ENCODE measurements at regions not wholly inside any gene's neighbourhood (a gene's known extent, or its start where the extent isn't known, plus 50 kb on each side); places are given as distances from the start of the nearest gene placed in this dataset.
A peak's percentile ranks its signal among the peaks of the same experiment; 100 is the strongest.

GRCh38 chr16:82567175-82567574 is 59.6 kb upstream of the CDH13 start:
- DNase-seq = no peak

GRCh38 chr16:82563401-82563800 is 63.4 kb upstream of the CDH13 start:
- DNase-seq = no peak

GRCh38 chr16:82562183-82562683 is 64.5 kb upstream of the CDH13 start:
- no peak for DNase-seq

- DNase-seq = no peak
These were observed 65.9 kb upstream of the CDH13 start for GRCh38 chr16:82560805-82561325.

GRCh38 chr16:82544378-82545160 is 82.2 kb upstream of the CDH13 start:
- DNase-seq = no peak

- DNase-seq = no peak
These were observed 84.1 kb upstream of the CDH13 start for GRCh38 chr16:82542714-82543113.

GRCh38 chr16:82541103-82541502 is 85.7 kb upstream of the CDH13 start:
- no peak for DNase-seq

GRCh38 chr16:82535764-82536163 is 91.0 kb upstream of the CDH13 start:
- no peak for DNase-seq

GRCh38 chr16:82535262-82535661 is 91.5 kb upstream of the CDH13 start:
- DNase-seq = no peak

- no peak for DNase-seq
These were observed 93.6 kb upstream of the CDH13 start for GRCh38 chr16:82533189-82533588.

- DNase-seq = no peak
These were observed 95.9 kb upstream of the CDH13 start for GRCh38 chr16:82530883-82531282.

- DNase-seq = no peak
These were observed 99.7 kb upstream of the CDH13 start for GRCh38 chr16:82527101-82527500.

- no peak for DNase-seq
These were observed 101.8 kb upstream of the CDH13 start for GRCh38 chr16:82524976-82525375.

GRCh38 chr16:82523815-82524214 is 103.0 kb upstream of the CDH13 start:
- no peak for DNase-seq

- no peak for DNase-seq
These were observed 104.7 kb upstream of the CDH13 start for GRCh38 chr16:82522026-82522425.

GRCh38 chr16:82518811-82519210 is 108.0 kb upstream of the CDH13 start:
- DNase-seq = no peak

- no peak for DNase-seq
These were observed 112.5 kb upstream of the CDH13 start for GRCh38 chr16:82514262-82514661.

GRCh38 chr16:82510789-82511305 is 115.9 kb upstream of the CDH13 start:
- DNase-seq = no peak

- DNase-seq = no peak
These were observed 116.9 kb upstream of the CDH13 start for GRCh38 chr16:82509691-82510430.

- peak; percentile 36 for DNase-seq
These were observed 119.8 kb upstream of the CDH13 start for GRCh38 chr16:82506692-82507670.

GRCh38 chr16:82504836-82505235 is 121.9 kb upstream of the CDH13 start:
- no peak for DNase-seq

Data from muscle of arm (tissue), 1 donor.